Thyroid gland (tissue), 4 donors: ENCODE measurements at regions not wholly inside any gene's neighbourhood (a gene's known extent, or its start where the extent isn't known, plus 50 kb on each side); places are given as distances from the start of the nearest gene placed in this dataset.

Source experiments
- DNase-seq, 2 donors: peaks; one replicate each; pipeline ENCODE4 v3.0.0-alpha.2; 2019
- H3K27ac ChIP-seq, 3 donors: fragments of 200-600 bp; sonication (generic); 1 replicate in 2 of 3; 2 replicates in 1 of 3; pipeline ENCODE4 v1.5.1; 2016 to 2019; ENCODE audit warnings: mild to moderate bottlenecking in 1 of 3, moderate library complexity in 1 of 3
- H3K27me3 ChIP-seq: fragments of 200-600 bp; sonication (generic); one replicate; pipeline ENCODE4 v1.5.1; 2019
- H3K36me3 ChIP-seq, 2 donors: fragments of 200-600 bp; sonication (generic); one replicate each; pipeline ENCODE4 v1.5.1; 2016 to 2019
- H3K4me1 ChIP-seq, 2 donors: fragments of 200-600 bp; sonication (generic); one replicate each; pipeline ENCODE4 v1.5.1; 2017 to 2019
- H3K4me3 ChIP-seq, 3 donors: fragments of 200-600 bp; sonication (generic); replicated peaks in 1 of 3; 1 replicate in 2 of 3; 2 replicates in 1 of 3; pipeline ENCODE4 v1.5.1; 2016; ENCODE audit warnings: mild to moderate bottlenecking in 1 of 3
- H3K9me3 ChIP-seq: fragments of 200-600 bp; sonication (generic); one replicate; pipeline ENCODE4 v1.5.1; 2017
- POLR2A ChIP-seq, 2 donors: fragments of 450-650 bp; IDR thresholded peaks; one replicate each; pipeline ENCODE4 v1.6.1; 2017; ENCODE audit warnings: antibody characterized with exemption in 2 of 2, mild to moderate bottlenecking in 2 of 2, moderate library complexity in 1 of 2
- WGBS, 2 donors: methylation state at CpG; one replicate each; pipeline ENCODE4 v1.1.5; 2017; 5-methylcytosine and 5-hydroxymethylcytosine counted together
- intact Hi-C: fragments of 100-400 bp; cut with DNase I; formaldehyde crosslinking; loops from one replicate; pipeline ENCODE4 v1.15.1; 2023
- TF ChIP-seq, protein P1 (sequence below), 6 experiments: fragments of 200-600 bp in 3 of 6; fragments of 450-650 bp in 3 of 6; sonication (generic) in 3 of 6; IDR thresholded peaks; one replicate each; pipeline ENCODE4 v1.5.1; 2016 to 2019; ENCODE audit warnings: antibody characterized with exemption in 6 of 6, mild to moderate bottlenecking in 2 of 6, inconsistent platforms in 1 of 6, moderate library complexity in 1 of 6

DNA sequence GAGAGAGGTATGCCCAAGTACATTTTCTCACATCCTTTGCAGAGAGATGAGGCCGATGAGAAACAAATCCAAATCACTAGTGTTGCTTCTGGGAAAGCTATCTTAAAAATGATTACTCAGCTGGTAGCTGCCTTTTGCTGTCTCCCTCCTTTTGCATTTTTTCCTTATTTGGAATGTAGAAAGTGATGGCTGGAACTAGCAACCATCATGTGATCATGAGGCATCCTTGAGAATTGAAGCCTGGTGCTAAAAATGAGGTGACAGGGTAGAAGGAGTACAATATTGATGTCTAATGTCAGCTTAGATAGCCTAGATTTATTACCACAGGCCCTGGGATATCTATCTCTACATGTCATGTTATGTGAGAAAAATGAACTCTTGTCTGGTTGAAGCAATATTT lies 109.3 kb upstream of the TAF11L2 start:
- H3K4me1 ChIP-seq, result no peaks in the 10 kb centered on the region
- no peaks in the 10 kb centered on the region for H3K27me3 ChIP-seq
- intact Hi-C loops, result no loop called here
- no peak overlapping the region for H3K4me3 ChIP-seq
- TF ChIP-seq, protein P1, sequence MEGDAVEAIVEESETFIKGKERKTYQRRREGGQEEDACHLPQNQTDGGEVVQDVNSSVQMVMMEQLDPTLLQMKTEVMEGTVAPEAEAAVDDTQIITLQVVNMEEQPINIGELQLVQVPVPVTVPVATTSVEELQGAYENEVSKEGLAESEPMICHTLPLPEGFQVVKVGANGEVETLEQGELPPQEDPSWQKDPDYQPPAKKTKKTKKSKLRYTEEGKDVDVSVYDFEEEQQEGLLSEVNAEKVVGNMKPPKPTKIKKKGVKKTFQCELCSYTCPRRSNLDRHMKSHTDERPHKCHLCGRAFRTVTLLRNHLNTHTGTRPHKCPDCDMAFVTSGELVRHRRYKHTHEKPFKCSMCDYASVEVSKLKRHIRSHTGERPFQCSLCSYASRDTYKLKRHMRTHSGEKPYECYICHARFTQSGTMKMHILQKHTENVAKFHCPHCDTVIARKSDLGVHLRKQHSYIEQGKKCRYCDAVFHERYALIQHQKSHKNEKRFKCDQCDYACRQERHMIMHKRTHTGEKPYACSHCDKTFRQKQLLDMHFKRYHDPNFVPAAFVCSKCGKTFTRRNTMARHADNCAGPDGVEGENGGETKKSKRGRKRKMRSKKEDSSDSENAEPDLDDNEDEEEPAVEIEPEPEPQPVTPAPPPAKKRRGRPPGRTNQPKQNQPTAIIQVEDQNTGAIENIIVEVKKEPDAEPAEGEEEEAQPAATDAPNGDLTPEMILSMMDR (IDR thresholded peaks at IDR 0.05), result no peak
- no peak for DNase-seq
- H3K36me3 ChIP-seq, result no peaks in the 10 kb centered on the region
- whole genome bisulfite sequencing, 2 donors, result 94 to 97% methylated on average over 1 of the region's 1 CpG
- H3K27ac ChIP-seq, result no peak overlapping the region
- no peaks in the 10 kb centered on the region for H3K9me3 ChIP-seq

- H3K27ac ChIP-seq, result no peak overlapping the region
- DNase-seq, result no peak
- H3K9me3 ChIP-seq, result no peaks in the 10 kb centered on the region
- intact Hi-C loops, result no loop called here
- H3K36me3 ChIP-seq, result no peaks in the 10 kb centered on the region
- H3K4me1 ChIP-seq, result no peaks in the 10 kb centered on the region
- H3K27me3 ChIP-seq, result no peaks in the 10 kb centered on the region
- TF ChIP-seq, protein P1 (IDR thresholded peaks at IDR 0.05), result no peak
- no peak for TF ChIP-seq POLR2A (IDR thresholded peaks at IDR 0.05)
- H3K4me3 ChIP-seq, result no peak overlapping the region
- 43 to 50% methylated on average over 1 of the region's 1 CpG for WGBS, 2 donors
Measured at GRCh38 chr5:17394086-17394485, 103.9 kb upstream of the TAF11L2 start.

DNA sequence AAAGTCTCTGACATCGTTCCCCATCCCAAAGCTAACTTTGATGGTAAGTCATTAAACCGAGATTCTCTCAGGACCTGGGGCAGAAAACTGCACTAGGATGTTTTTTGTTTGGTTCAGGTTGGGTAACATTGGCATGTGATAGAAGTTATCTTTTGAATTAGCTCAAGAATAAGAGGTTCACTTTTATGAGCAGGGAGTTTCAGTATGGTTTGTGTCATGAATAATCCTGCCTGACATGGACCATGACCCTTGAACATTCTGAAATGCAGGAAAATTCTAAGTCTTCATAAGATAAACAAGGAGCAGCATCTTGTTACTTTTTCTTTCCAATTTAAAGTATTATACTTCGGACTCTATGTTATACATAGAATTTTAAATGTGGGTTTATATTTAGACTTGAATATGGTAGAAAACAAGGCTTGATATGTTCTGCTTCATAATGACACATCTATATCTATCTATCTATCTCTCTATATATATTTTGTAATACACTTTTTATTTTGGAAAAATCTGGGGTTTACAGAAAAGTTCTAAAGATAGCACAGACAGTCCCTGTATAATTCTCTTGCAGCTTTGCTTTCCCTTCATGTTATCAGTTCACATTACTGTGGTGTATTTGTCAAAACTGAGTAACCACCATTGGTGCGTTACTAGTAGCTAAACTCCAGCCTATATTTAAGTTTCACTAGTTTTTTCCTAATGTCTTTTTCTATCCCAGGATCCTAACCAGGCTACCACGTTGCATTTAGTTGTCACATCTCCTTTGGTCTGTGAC lies 102.7 kb upstream of the TAF11L2 start:
- no peak overlapping the region for H3K4me3 ChIP-seq
- H3K4me1 ChIP-seq, result no peaks in the 10 kb centered on the region
- no peak for DNase-seq
- TF ChIP-seq POLR2A (IDR thresholded peaks at IDR 0.05), result no peak
- TF ChIP-seq, protein P1 (IDR thresholded peaks at IDR 0.05), result no peak
- H3K27me3 ChIP-seq, result no peaks in the 10 kb centered on the region
- no peaks in the 10 kb centered on the region for H3K9me3 ChIP-seq
- no peaks in the 10 kb centered on the region for H3K36me3 ChIP-seq
- WGBS, 2 donors, result 76 to 77% methylated on average over 5 of the region's 5 CpGs
- intact Hi-C loops, result no loop called here
- H3K27ac ChIP-seq, result no peak overlapping the region

- intact Hi-C loops, result no loop called here
- 87 to 93% methylated on average over 4 of the region's 4 CpGs for WGBS, 2 donors
Measured at GRCh38 chr5:17396247-17396646, 101.8 kb upstream of the TAF11L2 start.

GRCh38 chr5:17398431-17398830 lies 99.6 kb upstream of the TAF11L2 start:
- intact Hi-C loops, result no loop called here
- Histone ChIP-seq H3K36me3 (no peaks in the 10 kb centered on the region), H3K27ac (no peak overlapping the region), H3K4me1 (peaks cover 0 to 4% of the 10 kb centered on the region in 2 donors), H3K27me3 (no peaks in the 10 kb centered on the region), H3K9me3 (no peaks in the 10 kb centered on the region), H3K4me3 (no peak overlapping the region)
- no peak for TF ChIP-seq POLR2A (IDR thresholded peaks at IDR 0.05)
- TF ChIP-seq, protein P1 (IDR thresholded peaks at IDR 0.05), result no peak
- WGBS, 2 donors, result 40 to 57% methylated on average over 4 of the region's 4 CpGs
- DNase-seq, result no peak

More at GRCh38 chr5:17396247-17396646, 101.8 kb upstream of the TAF11L2 start:
- TF ChIP-seq POLR2A (IDR thresholded peaks at IDR 0.05), result no peak
- TF ChIP-seq, protein P1 (IDR thresholded peaks at IDR 0.05), result no peak
- H3K27ac ChIP-seq, result no peak overlapping the region
- DNase-seq, result no peak
- H3K4me3 ChIP-seq, result no peak overlapping the region
- H3K9me3 ChIP-seq, result no peaks in the 10 kb centered on the region
- H3K27me3 ChIP-seq, result no peaks in the 10 kb centered on the region
- no peaks in the 10 kb centered on the region for H3K36me3 ChIP-seq
- H3K4me1 ChIP-seq, result no peaks in the 10 kb centered on the region
